ENCODE measurements at regions not wholly inside any gene's neighbourhood (a gene's known extent, or its start where the extent isn't known, plus 50 kb on each side); places are given as distances from the start of the nearest gene placed in this dataset.
"Not testable (repeated sequence)": the region's sequence is repeated elsewhere in the genome, so short reads cannot be mapped to it uniquely, and the experiment has no call there.

DNA sequence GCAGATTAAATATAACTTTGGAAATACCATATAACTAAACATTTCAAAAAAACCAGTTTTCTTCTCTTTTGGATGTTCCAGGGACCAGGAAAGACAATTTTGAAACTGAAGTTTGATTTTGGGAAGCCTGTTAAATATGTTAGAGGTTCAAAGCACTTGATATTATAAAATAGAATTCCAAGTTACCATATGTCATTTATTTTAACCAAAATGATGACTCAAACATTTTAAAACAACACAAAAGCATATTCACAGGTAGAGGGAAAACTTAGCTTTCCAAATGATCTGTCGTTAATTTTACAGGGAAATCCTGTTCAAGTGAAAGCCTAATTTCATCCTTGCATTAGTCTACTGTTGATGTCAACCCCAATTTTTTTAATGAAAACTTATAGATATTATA lies 575.3 kb upstream of the TPTE start:
- DNase-seq (ENCODE audit: low spot score); intact Hi-C loops (cut with DNase I); ATAC-seq: not testable (repeated sequence)

- DNase-seq (ENCODE audit: low spot score); intact Hi-C loops (cut with DNase I); ATAC-seq: not testable (repeated sequence)
Measured at GRCh38 chr21:9949510-9950289, 571.7 kb upstream of the TPTE start.

- intact Hi-C loops (cut with DNase I); DNase-seq (ENCODE audit: low spot score); ATAC-seq: not testable (repeated sequence)
Measured at GRCh38 chr21:9950363-9950762, 571.0 kb upstream of the TPTE start.

- DNase-seq (ENCODE audit: low spot score); ATAC-seq; intact Hi-C loops (cut with DNase I): not testable (repeated sequence)
Measured at GRCh38 chr21:9958791-9959190, 562.6 kb upstream of the TPTE start.

DNA sequence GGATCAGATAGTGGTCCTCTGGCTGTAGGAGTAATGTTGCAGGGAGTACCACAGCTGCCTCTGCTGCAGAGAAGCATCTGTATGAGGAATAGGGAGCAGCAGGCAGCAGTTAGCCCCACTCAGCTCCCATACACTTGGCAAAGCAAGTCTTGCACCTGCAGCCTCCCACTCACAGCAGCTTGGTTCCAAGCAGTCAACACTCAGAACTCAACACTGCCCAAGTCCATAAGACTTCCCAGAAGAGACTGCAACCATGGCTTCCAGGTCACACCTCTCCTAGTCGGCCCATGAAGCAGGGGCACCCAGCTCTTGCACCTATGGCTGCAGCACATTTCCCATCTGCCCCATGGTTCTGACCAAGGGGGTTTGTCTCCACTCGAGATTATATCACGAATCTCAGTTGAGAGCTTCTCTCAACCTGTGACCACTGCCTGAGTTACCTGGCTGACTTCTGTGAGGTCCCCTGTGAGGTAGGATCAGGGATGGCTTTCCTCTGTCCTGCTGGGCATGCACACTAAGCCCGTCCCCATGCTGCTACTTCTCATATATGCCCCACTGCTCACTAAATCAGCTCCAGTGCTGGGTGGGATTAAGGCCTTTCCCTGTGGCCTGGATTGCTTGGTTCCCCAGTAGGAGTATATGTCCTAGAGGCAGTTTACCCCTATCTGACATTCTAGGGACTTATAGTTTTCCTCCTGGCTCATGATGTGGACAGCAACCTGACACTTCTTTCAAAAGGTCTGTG lies 562.0 kb upstream of the TPTE start:
- ATAC-seq; DNase-seq (ENCODE audit: low spot score); intact Hi-C loops (cut with DNase I): not testable (repeated sequence)

GRCh38 chr21:9969399-9969798 lies 552.0 kb upstream of the TPTE start:
- DNase-seq (ENCODE audit: low spot score); intact Hi-C loops (cut with DNase I); ATAC-seq: not testable (repeated sequence)

DNA sequence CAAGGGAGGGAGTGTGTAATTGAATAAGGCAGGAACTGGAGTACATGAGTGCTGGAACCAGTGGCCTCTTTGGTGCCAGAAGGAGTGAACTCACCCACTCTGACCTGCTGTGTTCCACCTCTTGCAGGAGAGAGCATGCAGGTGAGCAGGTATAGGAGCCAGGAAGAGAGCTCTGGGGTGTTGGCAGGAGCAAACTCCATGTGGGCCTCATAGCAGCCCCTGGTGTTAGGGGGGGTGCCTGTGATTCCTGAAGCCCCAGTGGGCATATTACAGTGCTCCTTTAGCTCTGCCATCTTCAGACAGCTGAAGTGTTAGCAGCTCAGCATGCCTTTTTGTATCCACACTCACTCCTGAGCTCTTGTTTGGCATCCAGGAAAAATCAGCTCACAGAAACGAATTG lies 549.4 kb upstream of the TPTE start:
- DNase-seq (ENCODE audit: low spot score); ATAC-seq; intact Hi-C loops (cut with DNase I): not testable (repeated sequence)

DNA sequence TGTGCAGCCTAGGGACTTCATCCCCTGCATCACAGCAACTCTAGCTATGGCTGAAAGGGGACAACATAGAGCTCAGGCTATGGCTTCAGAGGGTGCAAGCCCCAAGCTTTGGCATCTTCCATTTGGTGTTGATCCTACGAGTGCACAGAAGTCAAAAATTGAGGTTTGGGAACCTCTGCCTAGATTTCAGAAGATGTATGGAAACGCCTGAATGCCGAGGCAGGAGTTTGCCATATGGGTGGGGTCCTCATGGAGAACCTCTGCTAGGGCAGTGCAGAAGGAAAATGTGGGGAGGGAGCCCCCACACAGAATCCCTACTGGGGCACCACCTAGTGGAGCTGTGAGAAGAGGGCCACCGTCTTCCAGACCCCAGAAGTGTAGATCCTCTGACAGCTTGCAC lies 543.0 kb upstream of the TPTE start:
- DNase-seq (ENCODE audit: low spot score); intact Hi-C loops (cut with DNase I); ATAC-seq: not testable (repeated sequence)

GRCh38 chr21:9997507-9997906 lies 523.9 kb upstream of the TPTE start:
- ATAC-seq; intact Hi-C loops (cut with DNase I); DNase-seq (ENCODE audit: low spot score): not testable (repeated sequence)

DNA sequence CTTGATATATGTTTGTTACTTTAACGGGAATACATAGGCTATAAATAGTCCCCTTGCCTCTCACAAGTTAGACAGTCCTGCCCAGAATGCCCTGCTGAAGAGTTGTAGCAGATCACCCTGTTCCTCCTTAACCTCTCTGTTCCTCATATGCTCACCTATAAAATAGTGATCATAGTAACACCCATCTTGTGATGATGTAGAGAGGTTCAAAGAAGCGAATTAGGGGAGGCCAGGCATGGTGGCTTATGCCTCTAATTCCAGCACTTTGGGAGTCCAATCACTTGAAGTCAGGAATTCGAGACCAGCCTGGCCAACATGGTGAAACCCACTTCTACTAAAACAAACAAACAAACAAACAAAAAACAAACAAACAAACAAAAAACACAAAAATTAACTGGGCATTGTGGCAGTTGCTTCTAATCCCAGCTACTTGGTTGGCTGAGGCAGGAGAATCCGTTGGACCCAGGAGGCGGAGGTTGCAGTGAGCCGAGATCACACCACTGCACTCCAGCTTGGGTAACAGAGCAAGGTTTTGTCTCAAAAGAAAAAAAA lies 518.5 kb upstream of the TPTE start:
- intact Hi-C loops (cut with DNase I); DNase-seq (ENCODE audit: low spot score); ATAC-seq: not testable (repeated sequence)

- intact Hi-C loops (cut with DNase I); ATAC-seq; DNase-seq (ENCODE audit: low spot score): not testable (repeated sequence)
Measured at GRCh38 chr21:10005791-10006190, 515.6 kb upstream of the TPTE start.

DNA sequence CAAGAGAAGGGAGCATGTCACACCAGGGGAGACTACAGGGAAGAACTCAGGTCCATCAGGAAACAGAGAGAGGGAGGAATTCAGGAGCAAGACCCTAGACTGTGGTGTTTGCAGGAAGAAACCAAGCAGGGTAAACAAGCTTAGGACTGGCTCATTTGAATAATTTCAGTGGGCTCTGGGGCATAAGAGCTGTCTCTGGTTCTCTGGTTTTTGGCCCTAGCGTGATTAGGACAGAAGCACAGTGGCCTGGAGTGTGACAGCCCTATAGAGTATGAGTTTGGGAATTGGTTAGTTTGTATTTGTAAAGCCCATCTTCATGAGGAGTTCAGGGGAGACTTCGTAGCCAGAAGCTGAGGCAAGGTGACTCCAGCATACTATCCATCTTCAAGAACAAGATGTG lies 504.4 kb upstream of the TPTE start:
- ATAC-seq; DNase-seq (ENCODE audit: low spot score); intact Hi-C loops (cut with DNase I): not testable (repeated sequence)

DNA sequence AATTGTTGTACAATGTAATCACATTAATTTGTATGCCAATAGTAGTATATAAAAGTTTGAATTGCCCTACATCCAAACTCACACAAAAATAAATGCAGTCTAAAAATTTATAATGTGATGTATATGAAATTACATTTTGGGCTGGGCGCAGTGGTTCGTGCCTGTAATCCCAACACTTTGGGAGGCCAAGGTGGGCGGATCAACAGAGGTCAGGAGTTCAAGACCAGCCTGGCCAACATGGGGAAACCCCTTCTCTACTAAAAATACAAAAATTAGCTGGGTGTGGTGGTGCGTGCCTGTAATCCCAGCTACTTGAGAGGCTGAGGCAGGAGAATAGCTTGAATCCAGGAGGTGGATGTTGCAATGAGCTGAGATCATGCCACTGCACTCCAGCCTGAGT lies 503.6 kb upstream of the TPTE start:
- ATAC-seq; intact Hi-C loops (cut with DNase I); DNase-seq (ENCODE audit: low spot score): not testable (repeated sequence)

DNA sequence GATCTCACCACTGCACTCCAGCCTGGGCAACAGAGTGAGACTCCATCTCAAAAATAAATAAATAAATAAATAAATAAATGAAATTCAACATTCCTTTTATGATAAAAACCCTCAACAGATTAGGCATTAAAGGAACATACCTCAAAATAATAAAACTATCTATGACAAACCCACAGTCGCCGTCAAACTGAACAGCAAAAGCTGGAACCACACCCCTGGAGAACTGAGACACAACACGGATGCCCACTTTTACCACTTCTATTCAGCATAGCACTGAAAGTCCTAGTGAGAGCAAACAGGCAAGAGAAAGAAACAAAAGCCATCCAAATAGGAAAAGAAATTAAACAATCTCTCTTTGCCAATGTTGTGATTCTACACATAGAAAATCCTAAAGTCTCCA lies 499.9 kb upstream of the TPTE start:
- DNase-seq (ENCODE audit: low spot score); ATAC-seq; intact Hi-C loops (cut with DNase I): not testable (repeated sequence)

DNA sequence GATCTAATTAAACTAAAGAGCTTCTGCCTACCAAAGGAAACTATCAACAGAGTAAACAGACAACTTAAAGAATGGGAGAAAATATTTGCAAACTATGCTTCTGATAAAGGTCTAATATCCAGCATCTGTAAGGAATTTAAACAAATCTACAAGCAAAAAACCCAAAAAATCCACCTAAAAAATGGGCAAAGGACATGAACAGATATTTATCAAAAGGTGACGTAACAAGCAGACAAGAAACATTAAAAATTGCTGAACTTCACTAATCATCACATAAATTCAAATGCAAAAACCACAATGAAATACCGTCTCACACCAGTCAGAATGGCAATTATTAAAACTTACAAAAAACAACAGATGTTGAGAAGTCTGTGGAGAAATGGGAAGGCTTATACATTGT lies 498.6 kb upstream of the TPTE start:
- DNase-seq (ENCODE audit: low spot score); intact Hi-C loops (cut with DNase I); ATAC-seq: not testable (repeated sequence)

Data from sciatic nerve (tissue), 2 donors.